Parathyroid adenoma (tissue), 2 donors: ENCODE measurements at regions not wholly inside any gene's neighbourhood (a gene's known extent, or its start where the extent isn't known, plus 50 kb on each side); places are given as distances from the start of the nearest gene placed in this dataset.

ENCODE experiments used
- H2AFZ ChIP-seq: fragments of 300-600 bp; sonication (generic); one replicate; pipeline ENCODE4 v1.7.0; 2017; ENCODE audit warnings: antibody characterized with exemption, mild to moderate bottlenecking
- H3K27ac ChIP-seq: fragments of 300-600 bp; sonication (generic); one replicate; pipeline ENCODE4 v1.7.0; 2017
- H3K27me3 ChIP-seq: fragments of 300-600 bp; sonication (generic); one replicate; pipeline ENCODE4 v1.7.0; 2017; ENCODE audit warnings: low read length; ENCODE audit not compliant: control insufficient read depth, insufficient read depth
- H3K36me3 ChIP-seq: fragments of 300-600 bp; sonication (generic); one replicate; pipeline ENCODE4 v1.7.0; 2017; ENCODE audit warnings: low read length; ENCODE audit not compliant: control insufficient read depth, insufficient read depth
- H3K4me1 ChIP-seq: fragments of 300-600 bp; sonication (generic); one replicate; pipeline ENCODE4 v1.7.0; 2017; ENCODE audit warnings: control low read depth
- H3K4me2 ChIP-seq: fragments of 300-600 bp; sonication (generic); one replicate; pipeline ENCODE4 v1.7.0; 2017; ENCODE audit warnings: low read length
- H3K4me3 ChIP-seq: fragments of 300-600 bp; sonication (generic); one replicate; pipeline ENCODE4 v1.7.0; 2017; ENCODE audit warnings: low read depth, low read length
- H3K79me2 ChIP-seq: fragments of 300-600 bp; sonication (generic); one replicate; pipeline ENCODE4 v1.7.0; 2017; ENCODE audit warnings: control low read depth
- H3K9ac ChIP-seq: fragments of 300-600 bp; sonication (generic); one replicate; pipeline ENCODE4 v1.7.0; 2017; ENCODE audit warnings: mild to moderate bottlenecking
- H3K9me3 ChIP-seq: fragments of 300-600 bp; sonication (generic); one replicate; pipeline ENCODE4 v1.7.0; 2017; ENCODE audit warnings: low read length; ENCODE audit not compliant: control insufficient read depth
- CTCF ChIP-seq: fragments of 300-600 bp; sonication (generic); IDR thresholded peaks from one replicate; pipeline ENCODE4 v1.7.0; 2017; ENCODE audit warnings: antibody characterized with exemption, mild to moderate bottlenecking
- donor health status: primary hyperparathyroidism.

- H3K27me3 ChIP-seq: no peaks in the 10 kb centered on the region
Observed at GRCh38 chr21:43323244-43324005, 103.5 kb downstream of the SIK1 start.

GRCh38 chr21:43322805-43323204 lies 104.1 kb downstream of the SIK1 start:
- H3K4me2 ChIP-seq: no peak overlapping the region
- no peaks in the 10 kb centered on the region for H3K27me3 ChIP-seq
- no peak overlapping the region for H3K27ac ChIP-seq
- H3K79me2 ChIP-seq: no peaks in the 10 kb centered on the region
- no peak for TF ChIP-seq CTCF
- H3K36me3 ChIP-seq: no peaks in the 10 kb centered on the region
- H3K4me3 ChIP-seq: no peak overlapping the region
- no peak overlapping the region for H3K9ac ChIP-seq
- H3K4me1 ChIP-seq: no peaks in the 10 kb centered on the region
- no peak overlapping the region for H2AFZ ChIP-seq
- no peaks in the 10 kb centered on the region for H3K9me3 ChIP-seq

More at GRCh38 chr21:43323244-43324005, 103.5 kb downstream of the SIK1 start:
- Histone ChIP-seq H3K4me2 (no peak overlapping the region), H3K79me2 (no peaks in the 10 kb centered on the region), H3K4me3 (no peak overlapping the region), H3K4me1 (no peaks in the 10 kb centered on the region), H3K36me3 (no peaks in the 10 kb centered on the region), H3K9ac (no peak overlapping the region), H3K9me3 (no peaks in the 10 kb centered on the region), H2AFZ (no peak overlapping the region), H3K27ac (no peak overlapping the region)
- no peak for TF ChIP-seq CTCF

- H3K9me3 ChIP-seq: no peaks in the 10 kb centered on the region
- no peak overlapping the region for H3K4me2 ChIP-seq
- H3K4me3 ChIP-seq: no peak overlapping the region
- H3K27ac ChIP-seq: no peak overlapping the region
- H3K9ac ChIP-seq: no peak overlapping the region
- H3K36me3 ChIP-seq: no peaks in the 10 kb centered on the region
- no peak for TF ChIP-seq CTCF
- no peaks in the 10 kb centered on the region for H3K79me2 ChIP-seq
- H3K4me1 ChIP-seq: no peaks in the 10 kb centered on the region
- no peaks in the 10 kb centered on the region for H3K27me3 ChIP-seq
- H2AFZ ChIP-seq: no peak overlapping the region
Observed at GRCh38 chr21:43322311-43322710, 104.6 kb downstream of the SIK1 start.

GRCh38 chr21:43321611-43322010 lies 105.3 kb downstream of the SIK1 start:
- no peak overlapping the region for H3K4me3 ChIP-seq
- no peaks in the 10 kb centered on the region for H3K4me1 ChIP-seq
- H2AFZ ChIP-seq: no peak overlapping the region
- H3K9ac ChIP-seq: no peak overlapping the region
- H3K27ac ChIP-seq: no peak overlapping the region
- no peaks in the 10 kb centered on the region for H3K36me3 ChIP-seq
- no peaks in the 10 kb centered on the region for H3K79me2 ChIP-seq
- TF ChIP-seq CTCF: no peak
- no peak overlapping the region for H3K4me2 ChIP-seq
- H3K27me3 ChIP-seq: no peaks in the 10 kb centered on the region
- H3K9me3 ChIP-seq: no peaks in the 10 kb centered on the region

- no peak overlapping the region for H3K27ac ChIP-seq
- H3K4me2 ChIP-seq: no peak overlapping the region
- no peak overlapping the region for H3K9ac ChIP-seq
- H3K27me3 ChIP-seq: no peaks in the 10 kb centered on the region
- H2AFZ ChIP-seq: no peak overlapping the region
- no peaks in the 10 kb centered on the region for H3K36me3 ChIP-seq
- no peak overlapping the region for H3K4me3 ChIP-seq
- no peak for TF ChIP-seq CTCF
- no peaks in the 10 kb centered on the region for H3K9me3 ChIP-seq
- H3K79me2 ChIP-seq: no peaks in the 10 kb centered on the region
- no peaks in the 10 kb centered on the region for H3K4me1 ChIP-seq
Observed at GRCh38 chr21:43321111-43321510, 105.8 kb downstream of the SIK1 start.
